OCI-LY1 (cell line): ENCODE measurements at regions not wholly inside any gene's neighbourhood (a gene's known extent, or its start where the extent isn't known, plus 50 kb on each side); places are given as distances from the start of the nearest gene placed in this dataset.

Source experiments
- H2AFZ ChIP-seq: fragments of 200-600 bp; sonication (generic), shearing (Covaris generic); 2 replicates; pipeline ENCODE4 v1.6.0; 2014; ENCODE audit warnings: antibody characterized with exemption, mild to moderate bottlenecking, low read length
- H3F3A ChIP-seq: fragments of 200-600 bp; sonication (generic), shearing (Covaris generic); 2 replicates; pipeline ENCODE4 v1.6.0; 2014; ENCODE audit warnings: mild to moderate bottlenecking, antibody characterized with exemption, low read length, moderate library complexity; ENCODE audit not compliant: insufficient read depth
- H3K27ac ChIP-seq: fragments of 200-600 bp; sonication (generic); 2 replicates; pipeline ENCODE4 v1.5.1; 2014; ENCODE audit warnings: low read length, mixed run types, mild to moderate bottlenecking, low read depth; ENCODE audit not compliant: poor library complexity, severe bottlenecking
- H3K27me3 ChIP-seq: fragments of 200-600 bp; sonication (generic); 2 replicates; pipeline ENCODE4 v1.6.0; 2014; ENCODE audit warnings: antibody characterized with exemption, mild to moderate bottlenecking, low read length, moderate library complexity; ENCODE audit not compliant: insufficient read depth
- H3K36me3 ChIP-seq: fragments of 200-600 bp; sonication (generic); 2 replicates; pipeline ENCODE4 v1.6.1; 2014; ENCODE audit warnings: mild to moderate bottlenecking, antibody characterized with exemption, low read length, moderate library complexity, mixed read lengths; ENCODE audit not compliant: insufficient read depth
- H3K4me1 ChIP-seq: fragments of 200-600 bp; sonication (generic); 2 replicates; pipeline ENCODE4 v1.5.1; 2014; ENCODE audit warnings: mild to moderate bottlenecking, low read length, moderate library complexity; ENCODE audit not compliant: insufficient read depth, severe bottlenecking
- H3K4me2 ChIP-seq: fragments of 200-600 bp; sonication (generic), shearing (Covaris generic); 2 replicates; pipeline ENCODE4 v1.6.1; 2014; ENCODE audit warnings: low read length
- H3K4me3 ChIP-seq: fragments of 200-600 bp; sonication (generic); 2 replicates; pipeline ENCODE4 v1.5.1; 2014; ENCODE audit warnings: low read length, low read depth, mild to moderate bottlenecking, mixed read lengths; ENCODE audit not compliant: poor library complexity, severe bottlenecking
- H3K79me2 ChIP-seq: fragments of 200-600 bp; shearing (Covaris generic); 2 replicates; pipeline ENCODE4 v1.6.1; 2016; ENCODE audit warnings: mixed run types, low read length, mixed read lengths; ENCODE audit not compliant: insufficient read depth
- H3K9ac ChIP-seq: fragments of 200-600 bp; sonication (generic), shearing (Covaris generic); 2 replicates; pipeline ENCODE4 v1.6.1; 2014; ENCODE audit warnings: mild to moderate bottlenecking, low read length, mixed read lengths
- H3K9me2 ChIP-seq: fragments of 200-600 bp; sonication (generic), shearing (Covaris generic); 2 replicates; pipeline ENCODE4 v1.6.1; 2014; ENCODE audit warnings: low read depth, mild to moderate bottlenecking, low read length, mixed read lengths
- H3K9me3 ChIP-seq: fragments of 200-600 bp; shearing (Covaris generic); 2 replicates; pipeline ENCODE4 v1.6.1; 2014; ENCODE audit warnings: low read length, mixed read lengths
- H4K20me1 ChIP-seq: fragments of 200-600 bp; sonication (generic), shearing (Covaris generic); 2 replicates; pipeline ENCODE4 v1.6.0; 2016; ENCODE audit warnings: mild to moderate bottlenecking, low read length; ENCODE audit not compliant: insufficient read depth
- EZH2 ChIP-seq: fragments of 200-600 bp; sonication (generic), shearing (Covaris generic); IDR thresholded peaks from 2 replicates; pipeline ENCODE4 v1.8.0; 2017; ENCODE audit warnings: borderline replicate concordance, mixed run types, mild to moderate bottlenecking, antibody characterized with exemption, low read length, moderate library complexity, mixed read lengths
- TF ChIP-seq, protein P1 (sequence below): fragments of 200-600 bp; sonication (generic), shearing (Covaris generic); IDR thresholded peaks from 2 replicates; pipeline ENCODE4 v1.5.1; 2017; ENCODE audit warnings: mild to moderate bottlenecking, antibody characterized with exemption, low read length, moderate library complexity, mixed read lengths

DNA sequence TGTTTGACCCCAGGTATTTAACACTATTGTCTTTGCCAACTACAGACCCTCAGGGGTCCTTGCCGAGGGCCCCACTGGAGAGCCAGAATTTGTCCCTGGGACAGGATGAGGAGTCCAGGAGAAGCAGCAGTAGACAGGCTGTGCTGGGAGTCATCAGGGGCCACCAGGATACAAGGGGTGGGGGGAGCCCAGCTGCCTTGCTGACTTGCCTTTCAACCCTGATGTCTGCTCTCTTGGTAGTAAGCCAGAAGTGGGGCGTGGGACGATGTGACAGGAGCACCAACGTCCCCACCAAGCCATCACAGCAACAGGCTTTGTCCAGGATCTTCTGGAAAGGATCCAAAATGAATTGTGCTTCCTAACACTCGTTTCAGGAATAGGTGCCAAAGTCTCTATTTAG is 62.4 kb upstream of the CDCA7L start:
- Histone ChIP-seq H3K79me2 (no peaks in the 10 kb centered on the region), H4K20me1 (no peaks in the 10 kb centered on the region), H3K9ac (no peak overlapping the region), H3K4me3 (no peak overlapping the region), H3K4me2 (no peak overlapping the region), H3K27ac (no peak overlapping the region), H3K4me1 (no peaks in the 10 kb centered on the region), H3K27me3 (no peaks in the 10 kb centered on the region), H3F3A (no peaks in the 10 kb centered on the region), H3K36me3 (no peaks in the 10 kb centered on the region), H2AFZ (no peak overlapping the region), H3K9me2 (no peaks in the 10 kb centered on the region), H3K9me3 (no peaks in the 10 kb centered on the region)
- TF ChIP-seq, protein P1, sequence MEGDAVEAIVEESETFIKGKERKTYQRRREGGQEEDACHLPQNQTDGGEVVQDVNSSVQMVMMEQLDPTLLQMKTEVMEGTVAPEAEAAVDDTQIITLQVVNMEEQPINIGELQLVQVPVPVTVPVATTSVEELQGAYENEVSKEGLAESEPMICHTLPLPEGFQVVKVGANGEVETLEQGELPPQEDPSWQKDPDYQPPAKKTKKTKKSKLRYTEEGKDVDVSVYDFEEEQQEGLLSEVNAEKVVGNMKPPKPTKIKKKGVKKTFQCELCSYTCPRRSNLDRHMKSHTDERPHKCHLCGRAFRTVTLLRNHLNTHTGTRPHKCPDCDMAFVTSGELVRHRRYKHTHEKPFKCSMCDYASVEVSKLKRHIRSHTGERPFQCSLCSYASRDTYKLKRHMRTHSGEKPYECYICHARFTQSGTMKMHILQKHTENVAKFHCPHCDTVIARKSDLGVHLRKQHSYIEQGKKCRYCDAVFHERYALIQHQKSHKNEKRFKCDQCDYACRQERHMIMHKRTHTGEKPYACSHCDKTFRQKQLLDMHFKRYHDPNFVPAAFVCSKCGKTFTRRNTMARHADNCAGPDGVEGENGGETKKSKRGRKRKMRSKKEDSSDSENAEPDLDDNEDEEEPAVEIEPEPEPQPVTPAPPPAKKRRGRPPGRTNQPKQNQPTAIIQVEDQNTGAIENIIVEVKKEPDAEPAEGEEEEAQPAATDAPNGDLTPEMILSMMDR = no peak
- no peak for TF ChIP-seq EZH2

GRCh38 chr7:22005151-22005550 is 59.5 kb upstream of the CDCA7L start:
- no peak for TF ChIP-seq EZH2
- TF ChIP-seq, protein P1 = no peak
- H3K9me2 ChIP-seq = no peaks in the 10 kb centered on the region
- no peaks in the 10 kb centered on the region for H3K79me2 ChIP-seq
- H2AFZ ChIP-seq = no peak overlapping the region
- no peak overlapping the region for H3K9ac ChIP-seq
- no peak overlapping the region for H3K4me2 ChIP-seq
- H3K36me3 ChIP-seq = no peaks in the 10 kb centered on the region
- H3K27ac ChIP-seq = no peak overlapping the region
- no peaks in the 10 kb centered on the region for H3K9me3 ChIP-seq
- no peaks in the 10 kb centered on the region for H3K4me1 ChIP-seq
- H4K20me1 ChIP-seq = no peaks in the 10 kb centered on the region
- no peak overlapping the region for H3K4me3 ChIP-seq
- H3F3A ChIP-seq = no peaks in the 10 kb centered on the region
- no peaks in the 10 kb centered on the region for H3K27me3 ChIP-seq

DNA sequence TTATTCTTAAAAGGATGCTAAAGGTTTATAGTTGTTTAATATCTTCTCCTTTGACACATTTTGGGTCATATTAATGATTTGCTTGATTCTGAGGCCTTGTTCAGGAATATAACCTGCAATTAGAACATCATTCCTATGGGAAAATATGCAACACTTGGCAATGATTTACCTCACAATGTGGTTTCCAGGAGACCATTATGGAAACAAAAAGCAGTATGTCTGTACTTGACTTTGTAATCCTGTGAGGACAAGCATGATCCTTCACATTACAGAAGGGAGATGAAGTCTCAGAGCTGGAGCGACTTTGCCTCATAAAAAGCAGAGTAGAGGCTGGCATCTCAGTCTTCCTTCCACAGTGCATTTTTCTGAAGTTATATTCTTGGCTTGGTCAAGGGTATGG is 57.0 kb upstream of the CDCA7L start:
- no peak overlapping the region for H2AFZ ChIP-seq
- no peaks in the 10 kb centered on the region for H4K20me1 ChIP-seq
- H3K79me2 ChIP-seq = no peaks in the 10 kb centered on the region
- no peak overlapping the region for H3K9ac ChIP-seq
- no peaks in the 10 kb centered on the region for H3K36me3 ChIP-seq
- no peak overlapping the region for H3K4me2 ChIP-seq
- no peaks in the 10 kb centered on the region for H3K9me2 ChIP-seq
- TF ChIP-seq EZH2 = no peak
- TF ChIP-seq, protein P1 = no peak
- no peak overlapping the region for H3K4me3 ChIP-seq
- 0 out of 2 replicates have a peak, but pooled peaks cover 5% of the 10 kb centered on the region for H3K27me3 ChIP-seq
- no peaks in the 10 kb centered on the region for H3K9me3 ChIP-seq
- no peaks in the 10 kb centered on the region for H3K4me1 ChIP-seq
- no peaks in the 10 kb centered on the region for H3F3A ChIP-seq
- H3K27ac ChIP-seq = no peak overlapping the region
